Esophagus squamous epithelium (tissue), 4 donors: ENCODE measurements at regions not wholly inside any gene's neighbourhood (a gene's known extent, or its start where the extent isn't known, plus 50 kb on each side); places are given as distances from the start of the nearest gene placed in this dataset.

Experiments
- POLR2A ChIP-seq, 4 donors: fragments of 450-650 bp; IDR thresholded peaks; one replicate each; pipeline ENCODE4 v1.6.1; 2017; ENCODE audit warnings: antibody characterized with exemption in 4 of 4, mild to moderate bottlenecking in 4 of 4, moderate library complexity in 3 of 4
- TF ChIP-seq, protein P1 (sequence below), 6 experiments: fragments of 450-650 bp in 4 of 6; fragments of 200-600 bp in 2 of 6; sonication (generic) in 2 of 6; IDR thresholded peaks; one replicate each; pipeline ENCODE4 v1.5.1; 2016 to 2019; ENCODE audit warnings: antibody characterized with exemption in 6 of 6, mild to moderate bottlenecking in 4 of 6, moderate library complexity in 4 of 6

DNA sequence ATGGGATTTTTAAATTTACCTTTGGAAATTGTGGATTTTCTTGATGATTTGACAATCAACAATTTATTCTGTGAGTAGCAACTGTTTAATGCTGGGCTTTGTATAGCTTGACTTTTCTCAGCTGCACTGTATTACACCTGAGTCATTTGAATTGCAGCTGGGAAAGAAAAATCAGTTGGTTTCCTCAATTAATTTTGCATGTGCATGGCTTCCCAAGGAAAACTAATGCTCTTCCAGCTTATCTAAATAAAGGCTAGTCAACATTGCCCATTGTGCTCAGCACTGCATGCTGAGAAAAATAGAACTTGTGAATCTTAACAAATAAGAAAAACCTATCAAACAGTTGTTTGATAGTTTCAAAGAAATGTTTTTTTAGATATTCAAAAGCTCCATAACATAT lies 268.3 kb upstream of the CDH20 start:
- TF ChIP-seq, protein P1, sequence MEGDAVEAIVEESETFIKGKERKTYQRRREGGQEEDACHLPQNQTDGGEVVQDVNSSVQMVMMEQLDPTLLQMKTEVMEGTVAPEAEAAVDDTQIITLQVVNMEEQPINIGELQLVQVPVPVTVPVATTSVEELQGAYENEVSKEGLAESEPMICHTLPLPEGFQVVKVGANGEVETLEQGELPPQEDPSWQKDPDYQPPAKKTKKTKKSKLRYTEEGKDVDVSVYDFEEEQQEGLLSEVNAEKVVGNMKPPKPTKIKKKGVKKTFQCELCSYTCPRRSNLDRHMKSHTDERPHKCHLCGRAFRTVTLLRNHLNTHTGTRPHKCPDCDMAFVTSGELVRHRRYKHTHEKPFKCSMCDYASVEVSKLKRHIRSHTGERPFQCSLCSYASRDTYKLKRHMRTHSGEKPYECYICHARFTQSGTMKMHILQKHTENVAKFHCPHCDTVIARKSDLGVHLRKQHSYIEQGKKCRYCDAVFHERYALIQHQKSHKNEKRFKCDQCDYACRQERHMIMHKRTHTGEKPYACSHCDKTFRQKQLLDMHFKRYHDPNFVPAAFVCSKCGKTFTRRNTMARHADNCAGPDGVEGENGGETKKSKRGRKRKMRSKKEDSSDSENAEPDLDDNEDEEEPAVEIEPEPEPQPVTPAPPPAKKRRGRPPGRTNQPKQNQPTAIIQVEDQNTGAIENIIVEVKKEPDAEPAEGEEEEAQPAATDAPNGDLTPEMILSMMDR (IDR thresholded peaks at IDR 0.05): no peak
- no peak for TF ChIP-seq POLR2A (IDR thresholded peaks at IDR 0.05)
